Adrenal gland (tissue), 5 donors: ENCODE measurements at regions not wholly inside any gene's neighbourhood (a gene's known extent, or its start where the extent isn't known, plus 50 kb on each side); places are given as distances from the start of the nearest gene placed in this dataset.

Source experiments
- POLR2A ChIP-seq, 2 donors: fragments of 450-650 bp; IDR thresholded peaks; one replicate each; pipeline ENCODE4 v1.6.1; 2017; ENCODE audit warnings: antibody characterized with exemption in 2 of 2, mild to moderate bottlenecking in 2 of 2, moderate library complexity in 1 of 2
- TF ChIP-seq, protein P1 (sequence below), 6 experiments: fragments of 450-650 bp in 4 of 6; fragments of 200-600 bp in 2 of 6; sonication (generic) in 1 of 6; IDR thresholded peaks; 1 replicate in 5 of 6; 2 replicates in 1 of 6; pipeline versions ENCODE4 v1.5.1 to v1.8.0; 2016 to 2021; ENCODE audit warnings: antibody characterized with exemption in 6 of 6, mild to moderate bottlenecking in 2 of 6, moderate library complexity in 1 of 6
- donor health status: DM: no; HTN: no; CAD: no.

- TF ChIP-seq, protein P1, sequence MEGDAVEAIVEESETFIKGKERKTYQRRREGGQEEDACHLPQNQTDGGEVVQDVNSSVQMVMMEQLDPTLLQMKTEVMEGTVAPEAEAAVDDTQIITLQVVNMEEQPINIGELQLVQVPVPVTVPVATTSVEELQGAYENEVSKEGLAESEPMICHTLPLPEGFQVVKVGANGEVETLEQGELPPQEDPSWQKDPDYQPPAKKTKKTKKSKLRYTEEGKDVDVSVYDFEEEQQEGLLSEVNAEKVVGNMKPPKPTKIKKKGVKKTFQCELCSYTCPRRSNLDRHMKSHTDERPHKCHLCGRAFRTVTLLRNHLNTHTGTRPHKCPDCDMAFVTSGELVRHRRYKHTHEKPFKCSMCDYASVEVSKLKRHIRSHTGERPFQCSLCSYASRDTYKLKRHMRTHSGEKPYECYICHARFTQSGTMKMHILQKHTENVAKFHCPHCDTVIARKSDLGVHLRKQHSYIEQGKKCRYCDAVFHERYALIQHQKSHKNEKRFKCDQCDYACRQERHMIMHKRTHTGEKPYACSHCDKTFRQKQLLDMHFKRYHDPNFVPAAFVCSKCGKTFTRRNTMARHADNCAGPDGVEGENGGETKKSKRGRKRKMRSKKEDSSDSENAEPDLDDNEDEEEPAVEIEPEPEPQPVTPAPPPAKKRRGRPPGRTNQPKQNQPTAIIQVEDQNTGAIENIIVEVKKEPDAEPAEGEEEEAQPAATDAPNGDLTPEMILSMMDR (IDR thresholded peaks at IDR 0.05): no peak
- TF ChIP-seq POLR2A (IDR thresholded peaks at IDR 0.05): no peak
These were observed 76.7 kb upstream of the BARX2 start for GRCh38 chr11:129298988-129299387.
